Mesothelial cell of epicardium (in vitro differentiated cells): ENCODE measurements at regions not wholly inside any gene's neighbourhood (a gene's known extent, or its start where the extent isn't known, plus 50 kb on each side); places are given as distances from the start of the nearest gene placed in this dataset.

Experiments used
- DNase-seq, 2 experiments: peaks; one replicate each; pipeline ENCODE4 v3.0.0; 2021; ENCODE audit warnings: low spot score in 2 of 2; ENCODE audit not compliant: unreplicated experiment in 2 of 2
- H3K27ac Mint-ChIP-seq: 2 replicates; pipeline ENCODE4 v1.8.0; 2021; ENCODE audit warnings: mixed read lengths
- H3K27me3 Mint-ChIP-seq: 2 replicates; pipeline ENCODE4 v1.8.0; 2021; ENCODE audit warnings: low read depth, mixed read lengths
- H3K36me3 Mint-ChIP-seq: 2 replicates; pipeline ENCODE4 v1.8.0; 2021; ENCODE audit warnings: mixed read lengths
- H3K4me1 Mint-ChIP-seq: 2 replicates; pipeline ENCODE4 v1.8.0; 2021; ENCODE audit warnings: mixed read lengths
- H3K4me3 Mint-ChIP-seq: 2 replicates; pipeline ENCODE4 v1.8.0; 2021; ENCODE audit warnings: mild to moderate bottlenecking, moderate library complexity, mixed read lengths
- H3K9me3 Mint-ChIP-seq: 2 replicates; pipeline ENCODE4 v1.8.0; 2021; ENCODE audit warnings: mixed read lengths
- TF ChIP-seq, protein P1 (sequence below): fragments of 200-600 bp; sonication (generic); IDR thresholded peaks from one replicate; pipeline ENCODE4 v1.5.0; 2021; ENCODE audit warnings: antibody characterized with exemption; ENCODE audit not compliant: unreplicated experiment

DNA sequence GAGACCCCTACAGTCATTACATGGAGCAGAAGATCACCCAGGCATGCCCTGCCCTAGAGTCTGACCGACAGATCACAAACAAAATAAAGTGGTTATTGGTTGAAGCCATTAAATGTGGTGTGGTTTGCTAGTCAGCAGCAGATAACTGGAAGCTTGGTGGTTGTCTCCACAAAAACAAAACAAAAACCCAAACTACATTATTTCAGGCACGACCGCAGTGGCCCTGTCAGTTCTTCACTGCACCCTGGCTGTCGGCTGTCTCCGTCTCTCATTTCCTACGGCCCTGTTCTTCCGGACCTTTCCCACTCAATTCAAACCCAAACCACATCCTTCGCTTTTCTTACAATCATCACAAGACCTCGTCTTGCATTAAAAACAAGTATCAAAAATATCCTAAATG, 521.3 kb upstream of the ZFP42 start:
- Mint-ChIP-seq H3K9me3 (no peaks in the 10 kb centered on the region), H3K27me3 (no peaks in the 10 kb centered on the region), H3K4me3 (no peak overlapping the region), H3K27ac (no peak overlapping the region), H3K4me1 (peaks cover 20% of the 10 kb centered on the region), H3K36me3 (no peaks in the 10 kb centered on the region)
- TF ChIP-seq, protein P1, sequence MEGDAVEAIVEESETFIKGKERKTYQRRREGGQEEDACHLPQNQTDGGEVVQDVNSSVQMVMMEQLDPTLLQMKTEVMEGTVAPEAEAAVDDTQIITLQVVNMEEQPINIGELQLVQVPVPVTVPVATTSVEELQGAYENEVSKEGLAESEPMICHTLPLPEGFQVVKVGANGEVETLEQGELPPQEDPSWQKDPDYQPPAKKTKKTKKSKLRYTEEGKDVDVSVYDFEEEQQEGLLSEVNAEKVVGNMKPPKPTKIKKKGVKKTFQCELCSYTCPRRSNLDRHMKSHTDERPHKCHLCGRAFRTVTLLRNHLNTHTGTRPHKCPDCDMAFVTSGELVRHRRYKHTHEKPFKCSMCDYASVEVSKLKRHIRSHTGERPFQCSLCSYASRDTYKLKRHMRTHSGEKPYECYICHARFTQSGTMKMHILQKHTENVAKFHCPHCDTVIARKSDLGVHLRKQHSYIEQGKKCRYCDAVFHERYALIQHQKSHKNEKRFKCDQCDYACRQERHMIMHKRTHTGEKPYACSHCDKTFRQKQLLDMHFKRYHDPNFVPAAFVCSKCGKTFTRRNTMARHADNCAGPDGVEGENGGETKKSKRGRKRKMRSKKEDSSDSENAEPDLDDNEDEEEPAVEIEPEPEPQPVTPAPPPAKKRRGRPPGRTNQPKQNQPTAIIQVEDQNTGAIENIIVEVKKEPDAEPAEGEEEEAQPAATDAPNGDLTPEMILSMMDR: no peak
- DNase-seq: no peak

DNA sequence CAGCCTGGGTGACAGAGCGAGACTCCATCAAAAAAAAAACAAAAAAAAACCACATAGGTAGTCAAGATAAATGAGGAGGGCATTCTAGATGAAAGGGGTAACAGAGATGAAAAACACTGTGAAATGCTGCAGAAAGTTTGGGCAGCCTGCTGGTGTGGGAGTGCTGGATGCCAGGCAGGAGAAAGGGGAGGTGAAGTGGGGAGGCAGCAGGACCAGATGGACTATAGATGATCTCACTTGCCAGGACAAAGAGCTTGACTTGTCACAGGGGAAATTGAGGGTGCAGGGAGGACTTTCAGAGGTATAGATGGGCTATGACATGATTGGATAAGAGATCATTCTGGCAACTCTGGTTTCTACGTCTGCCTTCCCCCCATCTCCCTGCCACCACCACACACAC, 519.7 kb upstream of the ZFP42 start:
- no peaks in the 10 kb centered on the region for H3K9me3 Mint-ChIP-seq
- no peak overlapping the region for H3K4me3 Mint-ChIP-seq
- H3K36me3 Mint-ChIP-seq: no peaks in the 10 kb centered on the region
- TF ChIP-seq, protein P1: no peak
- no peak overlapping the region for H3K27ac Mint-ChIP-seq
- no peaks in the 10 kb centered on the region for H3K27me3 Mint-ChIP-seq
- no peak for DNase-seq
- peaks cover 21% of the 10 kb centered on the region for H3K4me1 Mint-ChIP-seq

DNA sequence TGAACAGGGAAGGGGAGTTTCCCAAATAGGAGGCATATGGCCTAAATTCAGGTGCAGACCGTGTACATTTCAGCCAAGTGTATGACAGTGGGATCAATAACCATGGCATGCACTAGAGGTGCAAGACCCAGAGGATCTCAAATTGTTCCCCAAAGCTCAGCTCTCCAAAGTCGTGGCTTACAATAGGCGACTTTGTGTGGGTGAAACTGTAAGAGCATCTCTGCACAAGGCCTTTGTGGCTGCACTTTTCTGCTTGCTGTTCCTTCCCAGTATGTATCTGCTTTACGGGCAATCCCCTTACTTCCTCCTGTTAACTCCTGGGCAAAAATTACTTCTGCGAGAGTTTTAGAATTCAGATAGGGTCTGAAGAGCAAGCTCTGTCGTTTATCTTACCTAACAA, 518.3 kb upstream of the ZFP42 start:
- H3K4me1 Mint-ChIP-seq: peaks cover 21% of the 10 kb centered on the region
- H3K9me3 Mint-ChIP-seq: no peaks in the 10 kb centered on the region
- TF ChIP-seq, protein P1: no peak
- H3K4me3 Mint-ChIP-seq: no peak overlapping the region
- no peak for DNase-seq
- no peaks in the 10 kb centered on the region for H3K27me3 Mint-ChIP-seq
- no peaks in the 10 kb centered on the region for H3K36me3 Mint-ChIP-seq
- no peak overlapping the region for H3K27ac Mint-ChIP-seq

DNA sequence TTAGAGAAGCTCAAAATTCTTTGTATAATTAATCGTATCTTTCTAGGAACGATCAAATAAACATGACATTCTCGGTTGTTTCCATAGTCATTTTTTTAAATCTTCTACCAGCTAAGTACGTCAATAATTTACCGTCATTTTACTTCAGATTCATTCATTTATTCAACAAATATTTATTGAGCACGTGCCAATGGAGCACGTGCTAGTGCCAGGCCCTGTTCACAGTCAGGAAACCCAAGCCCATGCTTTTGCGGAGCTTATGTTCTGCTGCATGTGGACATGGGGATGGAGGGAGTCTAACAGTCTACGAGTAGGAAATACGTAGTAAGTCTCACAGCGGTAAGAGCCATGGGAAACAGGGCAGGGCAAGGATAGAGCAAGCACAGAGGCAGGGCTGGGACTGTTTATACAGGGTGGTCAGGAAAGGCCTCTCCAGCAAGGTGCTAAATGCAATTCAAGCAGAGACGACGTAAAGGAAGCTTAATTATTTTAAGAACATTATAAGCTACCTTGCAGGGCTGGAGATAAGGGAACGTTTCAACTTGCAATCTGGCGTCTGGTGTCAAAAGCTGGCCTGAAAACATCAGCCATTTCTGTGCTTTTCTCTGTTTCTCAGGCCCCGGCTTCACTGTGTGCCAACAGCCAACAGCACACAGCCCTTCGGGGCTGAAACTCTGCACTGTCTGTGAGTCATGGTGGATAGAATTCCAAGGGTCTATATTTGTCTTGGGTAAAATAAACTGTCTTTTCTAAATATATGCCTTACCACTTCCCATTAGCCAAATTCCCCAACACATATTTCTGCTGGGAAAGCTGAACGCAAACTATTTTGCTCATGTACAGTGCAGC, 517.1 kb upstream of the ZFP42 start:
- TF ChIP-seq, protein P1: no peak
- Mint-ChIP-seq H3K36me3 (no peaks in the 10 kb centered on the region), H3K4me1 (peaks cover 21% of the 10 kb centered on the region), H3K27ac (peak overlapping the region; percentile 50), H3K9me3 (no peaks in the 10 kb centered on the region), H3K27me3 (no peaks in the 10 kb centered on the region), H3K4me3 (no peak overlapping the region)
- DNase-seq: no peak

DNA sequence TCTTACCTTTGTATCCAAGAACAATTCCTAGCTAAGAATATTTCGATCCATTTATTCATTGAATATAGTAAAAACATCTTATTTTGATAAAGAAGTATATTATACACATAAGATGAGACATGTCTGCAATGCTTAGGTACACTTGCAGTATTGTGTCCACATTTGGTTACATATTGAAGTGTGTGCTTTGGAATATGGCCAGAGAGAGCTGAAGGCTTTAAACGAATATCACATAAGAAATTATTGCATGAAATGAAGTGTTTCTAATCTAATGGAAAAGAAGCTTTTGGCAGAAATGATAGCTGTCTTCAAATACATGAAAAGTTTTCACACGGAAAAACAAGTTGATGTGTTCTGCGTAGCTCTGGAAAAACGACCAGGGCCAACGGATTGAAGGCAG, 516.1 kb upstream of the ZFP42 start:
- H3K4me3 Mint-ChIP-seq: no peak overlapping the region
- H3K36me3 Mint-ChIP-seq: no peaks in the 10 kb centered on the region
- DNase-seq: no peak
- H3K4me1 Mint-ChIP-seq: peaks cover 21% of the 10 kb centered on the region
- H3K27ac Mint-ChIP-seq: no peak overlapping the region
- no peaks in the 10 kb centered on the region for H3K9me3 Mint-ChIP-seq
- no peaks in the 10 kb centered on the region for H3K27me3 Mint-ChIP-seq
- TF ChIP-seq, protein P1: no peak
